Sigmoid colon (tissue), 4 donors: ENCODE measurements at regions not wholly inside any gene's neighbourhood (a gene's known extent, or its start where the extent isn't known, plus 50 kb on each side); places are given as distances from the start of the nearest gene placed in this dataset.

ENCODE experiments used
- CTCF ChIP-seq, 4 experiments: fragments of 450-650 bp in 3 of 4; fragments of 200-600 bp in 1 of 4; IDR thresholded peaks; one replicate each; pipeline ENCODE4 v1.5.1; 2016 to 2019; ENCODE audit warnings: antibody characterized with exemption in 4 of 4, mild to moderate bottlenecking in 3 of 4, moderate library complexity in 2 of 4
- POLR2AphosphoS5 ChIP-seq, 4 donors: sonication (generic); formaldehyde crosslinking; IDR thresholded peaks; one replicate each; pipeline ENCODE4 v1.6.1; 2017; ENCODE audit warnings: antibody characterized with exemption in 4 of 4

GRCh38 chr14:106787626-106788025 is 1261.2 kb downstream of the TMEM121 start:
- no peak for TF ChIP-seq CTCF (IDR thresholded peaks at IDR 0.05)
- TF ChIP-seq POLR2AphosphoS5 (IDR thresholded peaks at IDR 0.05), result no peak
